ENCODE measurements at regions not wholly inside any gene's neighbourhood (a gene's known extent, or its start where the extent isn't known, plus 50 kb on each side); places are given as distances from the start of the nearest gene placed in this dataset.

DNA sequence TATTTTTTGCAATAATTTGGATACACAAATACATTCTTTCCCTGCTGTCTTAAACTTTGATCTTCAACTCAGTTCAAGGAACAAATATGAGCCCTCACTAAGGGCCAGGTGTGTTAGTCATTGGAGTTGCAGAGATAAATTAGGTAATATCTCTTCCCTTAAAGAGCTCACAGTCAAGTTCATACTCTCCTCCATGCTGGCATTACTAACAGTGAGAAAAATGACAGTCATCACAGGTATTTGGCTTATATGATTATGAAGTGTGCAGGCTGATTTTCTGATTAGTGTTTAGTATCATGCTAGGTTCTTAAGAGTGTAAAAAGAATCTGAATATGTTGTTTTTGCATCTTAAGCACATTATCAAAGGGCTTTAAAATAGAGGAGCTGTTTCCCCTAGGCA, 594.7 kb downstream of the CCER1 start:
- H3K27me3 ChIP-seq (replicated peaks; ENCODE audit: insufficient read depth): no peaks in the 10 kb centered on the region
- no peak for ATAC-seq (ENCODE audit: insufficient number of reproducible peaks, low FRiP score, low read depth)
- no peak for TF ChIP-seq CTCF (IDR thresholded peaks at IDR 0.05)
- no peaks in the 10 kb centered on the region for H3K4me1 ChIP-seq (ENCODE audit: control insufficient read depth in 1 of 2, low read depth in 2 of 2)
- H3K27ac ChIP-seq: no peak overlapping the region
- no peak for DNase-seq (ENCODE audit: low spot score)
- no peaks in the 10 kb centered on the region for H3K36me3 ChIP-seq
- no peak overlapping the region for H3K4me3 ChIP-seq
- H3K9me3 ChIP-seq: no peaks in the 10 kb centered on the region

GRCh38 chr12:90355711-90356355, 599.1 kb downstream of the CCER1 start:
- Histone ChIP-seq H3K27ac (no peak overlapping the region), H3K9me3 (no peaks in the 10 kb centered on the region), H3K27me3 (replicated peaks; ENCODE audit: insufficient read depth) (no peaks in the 10 kb centered on the region), H3K4me1 (ENCODE audit: control insufficient read depth in 1 of 2, low read depth in 2 of 2) (no peaks in the 10 kb centered on the region), H3K36me3 (no peaks in the 10 kb centered on the region), H3K4me3 (no peak overlapping the region)
- no peak for TF ChIP-seq CTCF (IDR thresholded peaks at IDR 0.05)
- DNase-seq (ENCODE audit: low spot score): no peak
- no peak for ATAC-seq (ENCODE audit: insufficient number of reproducible peaks, low FRiP score, low read depth)

DNA sequence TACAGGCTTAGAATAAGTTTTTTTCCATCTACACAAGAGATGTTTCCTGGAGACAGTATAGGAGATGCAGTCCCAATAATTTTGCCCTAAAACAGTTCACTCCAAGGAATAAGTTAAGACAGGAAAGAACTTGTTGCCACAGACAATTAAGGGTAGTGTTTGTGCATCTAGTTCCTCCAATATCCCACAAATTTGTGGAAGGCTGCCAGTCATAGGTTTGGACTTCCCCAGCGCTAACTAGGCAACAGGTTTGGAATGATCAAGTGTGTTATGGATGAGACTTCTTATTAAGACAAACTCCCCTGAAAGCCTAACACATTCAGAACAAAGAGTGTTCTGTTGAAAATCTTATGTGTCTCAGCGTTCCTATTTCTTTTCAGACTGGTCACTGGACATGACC, 611.0 kb downstream of the CCER1 start:
- DNase-seq (ENCODE audit: low spot score) (no peak), ATAC-seq (ENCODE audit: insufficient number of reproducible peaks, low FRiP score, low read depth) (no peak)
- Histone ChIP-seq H3K27ac (no peak overlapping the region), H3K36me3 (no peaks in the 10 kb centered on the region), H3K27me3 (replicated peaks; ENCODE audit: insufficient read depth) (no peaks in the 10 kb centered on the region), H3K4me1 (ENCODE audit: control insufficient read depth in 1 of 2, low read depth in 2 of 2) (no peaks in the 10 kb centered on the region), H3K4me3 (no peak overlapping the region), H3K9me3 (no peaks in the 10 kb centered on the region)
- no peak for TF ChIP-seq CTCF (IDR thresholded peaks at IDR 0.05)

- TF ChIP-seq CTCF (IDR thresholded peaks at IDR 0.05): no peak
- no peaks in the 10 kb centered on the region for H3K4me1 ChIP-seq (ENCODE audit: control insufficient read depth in 1 of 2, low read depth in 2 of 2)
- no peaks in the 10 kb centered on the region for H3K36me3 ChIP-seq
- no peak overlapping the region for H3K4me3 ChIP-seq
- H3K27ac ChIP-seq: no peak overlapping the region
- ATAC-seq (ENCODE audit: insufficient number of reproducible peaks, low FRiP score, low read depth) (no peak), DNase-seq (ENCODE audit: low spot score) (no peak)
- H3K27me3 ChIP-seq (replicated peaks; ENCODE audit: insufficient read depth): no peaks in the 10 kb centered on the region
- no peaks in the 10 kb centered on the region for H3K9me3 ChIP-seq
These were observed 612.9 kb downstream of the CCER1 start for GRCh38 chr12:90342081-90342480.

DNA sequence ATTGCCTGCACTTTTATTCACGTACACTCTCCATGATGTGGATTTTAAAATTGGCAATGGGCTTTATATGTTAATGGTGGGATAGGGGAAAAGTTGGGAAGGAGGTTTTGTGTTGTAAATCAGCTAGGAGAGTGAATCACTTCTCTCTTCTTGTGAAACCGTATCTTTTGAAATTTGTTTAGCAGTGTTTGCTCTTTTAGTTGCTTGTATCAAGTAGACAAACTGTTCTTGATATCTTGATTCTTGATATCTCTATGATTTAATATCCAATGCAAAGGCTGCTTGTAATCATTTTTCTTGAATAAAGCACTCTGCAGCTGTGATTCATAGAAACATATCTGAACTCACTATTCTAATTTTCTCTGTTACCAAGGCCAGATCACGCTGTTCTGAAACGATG, 615.1 kb downstream of the CCER1 start:
- Histone ChIP-seq H3K4me3 (no peak overlapping the region), H3K4me1 (ENCODE audit: control insufficient read depth in 1 of 2, low read depth in 2 of 2) (no peaks in the 10 kb centered on the region), H3K27me3 (replicated peaks; ENCODE audit: insufficient read depth) (no peaks in the 10 kb centered on the region), H3K9me3 (no peaks in the 10 kb centered on the region), H3K27ac (no peak overlapping the region), H3K36me3 (no peaks in the 10 kb centered on the region)
- ATAC-seq (ENCODE audit: insufficient number of reproducible peaks, low FRiP score, low read depth): no peak
- no peak for TF ChIP-seq CTCF (IDR thresholded peaks at IDR 0.05)
- no peak for DNase-seq (ENCODE audit: low spot score)
